GM19351 (cell line): ENCODE measurements at regions not wholly inside any gene's neighbourhood (a gene's known extent, or its start where the extent isn't known, plus 50 kb on each side); places are given as distances from the start of the nearest gene placed in this dataset.

Experiments
- ATAC-seq: cut with Tn5 transposase; IDR thresholded peaks from one replicate; pipeline ENCODE4 v1.9.1; 2021; ENCODE audit warnings: mild to moderate bottlenecking, moderate library complexity; ENCODE audit not compliant: unreplicated experiment

DNA sequence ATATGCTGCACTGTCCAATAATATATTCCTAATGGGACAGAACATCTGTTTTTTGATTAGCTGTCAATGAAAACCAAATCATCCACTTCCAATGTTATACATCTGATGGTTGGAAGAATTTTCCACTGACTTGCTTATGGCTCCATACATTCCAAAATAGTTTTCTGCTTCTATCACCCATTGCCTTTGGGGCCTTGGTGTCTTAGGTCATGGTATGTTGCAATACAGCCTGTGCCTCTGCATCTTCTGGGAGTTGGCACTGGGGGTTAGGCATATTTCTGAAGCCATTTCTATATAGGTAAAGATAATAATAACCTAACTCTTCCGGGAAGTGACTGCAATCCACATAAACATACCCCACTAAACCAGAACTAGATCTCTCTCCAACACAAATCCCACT lies 53.2 kb upstream of the NR3C2 start:
- no peak for ATAC-seq
